Epidermal melanocyte (primary cell): ENCODE measurements at regions not wholly inside any gene's neighbourhood (a gene's known extent, or its start where the extent isn't known, plus 50 kb on each side); places are given as distances from the start of the nearest gene placed in this dataset.
"Not testable (repeated sequence)": the region's sequence is repeated elsewhere in the genome, so short reads cannot be mapped to it uniquely, and the experiment has no call there.

Experiments used
- DNase-seq: peaks from one replicate; pipeline ENCODE4 v3.0.0; 2011; ENCODE audit warnings: low spot score; ENCODE audit not compliant: insufficient read length

- no peak for DNase-seq
Observed at GRCh38 chr16:58848662-58849002, 114.5 kb upstream of the GOT2 start.

- no peak for DNase-seq
Observed at GRCh38 chr16:58847902-58848661, 114.0 kb upstream of the GOT2 start.

GRCh38 chr16:58846226-58846625 is 112.1 kb upstream of the GOT2 start:
- DNase-seq, result not testable (repeated sequence)

- no peak for DNase-seq
Observed at GRCh38 chr16:58843675-58844074, 109.6 kb upstream of the GOT2 start.

- no peak for DNase-seq
Observed at GRCh38 chr16:58842746-58843145, 108.6 kb upstream of the GOT2 start.

- DNase-seq, result no peak
Observed at GRCh38 chr16:58842156-58842555, 108.0 kb upstream of the GOT2 start.

GRCh38 chr16:58837950-58838349 is 103.8 kb upstream of the GOT2 start:
- no peak for DNase-seq

GRCh38 chr16:58836427-58836826 is 102.3 kb upstream of the GOT2 start:
- no peak for DNase-seq

GRCh38 chr16:58832386-58832895 is 98.3 kb upstream of the GOT2 start:
- no peak for DNase-seq

GRCh38 chr16:58831386-58831785 is 97.3 kb upstream of the GOT2 start:
- no peak for DNase-seq

GRCh38 chr16:58828901-58829545 is 94.9 kb upstream of the GOT2 start:
- DNase-seq, result no peak

GRCh38 chr16:58824201-58824600 is 90.1 kb upstream of the GOT2 start:
- DNase-seq, result no peak

GRCh38 chr16:58821886-58822285 is 87.8 kb upstream of the GOT2 start:
- DNase-seq, result no peak

GRCh38 chr16:58820411-58820810 is 86.3 kb upstream of the GOT2 start:
- no peak for DNase-seq

- no peak for DNase-seq
Observed at GRCh38 chr16:58815181-58815888, 81.2 kb upstream of the GOT2 start.

- DNase-seq, result peak; percentile 65
Observed at GRCh38 chr16:58814348-58814801, 80.3 kb upstream of the GOT2 start.

GRCh38 chr16:58809213-58809612 is 75.1 kb upstream of the GOT2 start:
- DNase-seq, result no peak

- DNase-seq, result no peak
Observed at GRCh38 chr16:58807276-58807675, 73.2 kb upstream of the GOT2 start.

GRCh38 chr16:58801838-58802237 is 67.7 kb upstream of the GOT2 start:
- DNase-seq, result no peak

GRCh38 chr16:58797137-58797801 is 63.2 kb upstream of the GOT2 start:
- no peak for DNase-seq

GRCh38 chr16:58793366-58793765 is 59.2 kb upstream of the GOT2 start:
- no peak for DNase-seq

- no peak for DNase-seq
Observed at GRCh38 chr16:58792188-58792587, 58.1 kb upstream of the GOT2 start.
